ENCODE measurements at regions not wholly inside any gene's neighbourhood (a gene's known extent, or its start where the extent isn't known, plus 50 kb on each side); places are given as distances from the start of the nearest gene placed in this dataset.
A peak's percentile ranks its signal among the peaks of the same experiment; 100 is the strongest.
"Not testable (repeated sequence)": the region's sequence is repeated elsewhere in the genome, so short reads cannot be mapped to it uniquely, and the experiment has no call there.

- CTCF ChIA-PET, result interaction anchor here (0.6 to 2.9 kb wide), 5 partner anchors 10 to 178 kb away, joined by 4 to 11 read pairs (median 4); no protein-coding TSS in a partner anchor
- TF ChIP-seq MAFK (IDR thresholded peaks at IDR 0.05; ENCODE audit: partially characterized antibody), result peak; percentile 72
- TF ChIP-seq NPAS2 (CRISPR knock-in tag; IDR thresholded peaks at IDR 0.05; ENCODE audit: borderline replicate concordance), result no peak
- 75% methylated on average over 3 of the region's 3 CpGs for WGBS (ENCODE audit: missing lambda C conversion rate)
Measured at GRCh38 chr15:68495981-68496705, 64.2 kb upstream of the ITGA11 start.

DNA sequence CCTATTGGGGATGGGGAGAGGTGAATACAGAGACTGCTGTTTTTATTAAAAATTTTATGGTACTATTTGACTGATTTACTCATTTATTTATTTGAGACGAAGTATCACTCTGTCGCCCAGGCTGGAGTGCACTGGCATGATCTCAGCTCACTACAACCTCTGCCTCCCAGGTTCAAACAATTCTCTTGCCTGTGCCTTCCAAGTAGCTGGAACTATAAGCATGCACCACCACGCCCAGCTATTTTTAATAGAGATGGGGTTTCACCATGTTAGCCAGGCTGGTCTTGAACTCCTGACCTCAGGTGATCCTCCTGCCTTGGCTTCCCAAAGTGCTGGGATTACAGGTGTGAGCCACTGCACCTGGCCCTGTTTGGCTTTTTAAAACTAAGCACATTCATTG is 64.8 kb upstream of the ITGA11 start:
- ATAC-seq, result peak in 1 of 2 experiments; percentile 23; a peak in 3 of 6 replicates

More at GRCh38 chr15:68495981-68496705, 64.2 kb upstream of the ITGA11 start:
- no peaks in the 10 kb centered on the region for H3K9me3 ChIP-seq
- no peak overlapping the region for H3K4me3 ChIP-seq
- H3K4me1 ChIP-seq, result peaks cover 52% of the 10 kb centered on the region
- FAIRE-seq (no peak), DNase-seq (ENCODE audit: low read depth in 1 of 2, low spot score in 1 of 2) (no peak), ATAC-seq (no peak)
- H3K4me2 ChIP-seq, result peak overlapping the region; percentile 0; the same call in 1 of the 3 replicates
- H3K27ac ChIP-seq, result peak overlapping the region; percentile 25 to 68; a peak in 4 of 6 replicates
- POLR2A ChIA-PET, result no interaction called here

GRCh38 chr15:68497206-68497910 is 65.4 kb upstream of the ITGA11 start:
- WGBS (ENCODE audit: missing lambda C conversion rate), result 14% methylated on average over 5 of the region's 5 CpGs
- ChIA-PET CTCF (interaction anchor here (0.6 to 2.3 kb wide), 14 partner anchors 9 to 191 kb away, joined by 3 to 7 read pairs (median 4); no protein-coding TSS in a partner anchor), POLR2A (no interaction called here)
- Histone ChIP-seq H3K4me3 (no peak overlapping the region), H3K4me1 (peaks cover 52% of the 10 kb centered on the region), H3K4me2 (peak overlapping the region; percentile 6; the same call in 1 of the 3 replicates), H3K27ac (peak overlapping the region; percentile 68 to 74), H3K9me3 (no peaks in the 10 kb centered on the region)
- peak; percentile 32 for FAIRE-seq
- ATAC-seq, result peak in 1 of 2 experiments; percentile 63; a peak in 3 of 6 replicates
- DNase-seq (ENCODE audit: low read depth in 1 of 2, low spot score in 1 of 2), result peak in 1 of 2 experiments; percentile 72
- no peak for TF ChIP-seq CEBPB (IDR thresholded peaks at IDR 0.05)
- TF ChIP-seq E2F6 (IDR thresholded peaks at IDR 0.05; ENCODE audit: borderline replicate concordance, low read depth), result no peak
- no peak for TF ChIP-seq MYC (IDR thresholded peaks at IDR 0.05; ENCODE audit: borderline replicate concordance, low read length)
- TF ChIP-seq RNF2 (IDR thresholded peaks at IDR 0.05; ENCODE audit: borderline replicate concordance, low read depth), result no peak
- TF ChIP-seq ZNF302 (CRISPR knock-in tag; IDR thresholded peaks at IDR 0.05), result no peak
- no peak for TF ChIP-seq ZSCAN20 (CRISPR knock-in tag; IDR thresholded peaks at IDR 0.05)
- TF ChIP-seq ESRRA (IDR thresholded peaks at IDR 0.05; ENCODE audit: borderline replicate concordance, low read length), result no peak
- no peak for TF ChIP-seq TP53 (CRISPR knock-in tag; IDR thresholded peaks at IDR 0.05)
- no peak for TF ChIP-seq RARB (CRISPR knock-in tag; IDR thresholded peaks at IDR 0.05)
- TF ChIP-seq REST (IDR thresholded peaks at IDR 0.05), result no peak
- no peak for TF ChIP-seq ELK1 (IDR thresholded peaks at IDR 0.05; ENCODE audit: low read depth, low read length)
- TF ChIP-seq NR3C1 (IDR thresholded peaks at IDR 0.05), result no peak
- TF ChIP-seq FOSL2 (IDR thresholded peaks at IDR 0.05), result 0 out of 2 replicates have a peak, but pooled peaks have one; percentile 16
- peak; percentile 68 for TF ChIP-seq FOSL2 (CRISPR knock-in tag; IDR thresholded peaks at IDR 0.05)
- no peak for TF ChIP-seq CHD2 (IDR thresholded peaks at IDR 0.05; ENCODE audit: low read length, partially characterized antibody)
- TF ChIP-seq MAX (IDR thresholded peaks at IDR 0.05), result peak; percentile 29; the same call in 1 of the 2 replicates
- TF ChIP-seq ZC3H11A (IDR thresholded peaks at IDR 0.05), result no peak
- no peak for TF ChIP-seq PHF8 (IDR thresholded peaks at IDR 0.05; ENCODE audit: borderline replicate concordance, low read depth)
- 0 out of 3 replicates have a peak, but pooled peaks have one; percentile 15 for TF ChIP-seq BCL3 (IDR thresholded peaks at IDR 0.05)
- no peak for TF ChIP-seq HEYL (CRISPR knock-in tag; IDR thresholded peaks at IDR 0.05)
- TF ChIP-seq POLR2A (IDR thresholded peaks at IDR 0.05; ENCODE audit: low read length), result no peak
- no peak for TF ChIP-seq EHMT2 (IDR thresholded peaks at IDR 0.05; ENCODE audit: low read depth)

More for the DNA sequence above, 64.8 kb upstream of the ITGA11 start:
- FAIRE-seq, H3K4me3 ChIP-seq, POLR2A ChIA-PET, H3K9me3 ChIP-seq: not testable (repeated sequence)
- CTCF ChIA-PET, result interaction anchor here (1.0 to 2.3 kb wide), 6 partner anchors 9 to 178 kb away, joined by 3 to 7 read pairs (median 4); no protein-coding TSS in a partner anchor
- WGBS (ENCODE audit: missing lambda C conversion rate), result 46% methylated on average over 3 of the region's 3 CpGs
- DNase-seq (ENCODE audit: low read depth in 1 of 2, low spot score in 1 of 2), result peak in 1 of 2 experiments; percentile 38
- Histone ChIP-seq H3K27ac (peak overlapping the region; percentile 68 to 74; a peak in 5 of 6 replicates), H3K4me1 (peaks cover 52% of the 10 kb centered on the region), H3K4me2 (peak overlapping the region; percentile 0; the same call in 1 of the 3 replicates)
